GM19240 (cell line): ENCODE measurements at regions not wholly inside any gene's neighbourhood (a gene's known extent, or its start where the extent isn't known, plus 50 kb on each side); places are given as distances from the start of the nearest gene placed in this dataset.

Experiments
- DNase-seq: peaks from one replicate; pipeline ENCODE4 v3.0.0; 2011; ENCODE audit warnings: low spot score; ENCODE audit not compliant: insufficient read length

GRCh38 chr3:43210049-43211027, 76.0 kb upstream of the SNRK start:
- DNase-seq, result no peak

- DNase-seq, result no peak
Observed at GRCh38 chr3:43207628-43208085, 78.7 kb upstream of the SNRK start.

- no peak for DNase-seq
Observed at GRCh38 chr3:43206632-43207031, 79.7 kb upstream of the SNRK start.

GRCh38 chr3:43206105-43206504, 80.2 kb upstream of the SNRK start:
- no peak for DNase-seq

- no peak for DNase-seq
Observed at GRCh38 chr3:43203022-43203421, 83.3 kb upstream of the SNRK start.

GRCh38 chr3:43201581-43201980, 84.8 kb upstream of the SNRK start:
- no peak for DNase-seq

- DNase-seq, result no peak
Observed at GRCh38 chr3:43199645-43200306, 86.6 kb upstream of the SNRK start.

GRCh38 chr3:43198791-43199644, 87.3 kb upstream of the SNRK start:
- no peak for DNase-seq

- DNase-seq, result no peak
Observed at GRCh38 chr3:43198301-43198700, 88.0 kb upstream of the SNRK start.

GRCh38 chr3:43197181-43197580, 89.2 kb upstream of the SNRK start:
- no peak for DNase-seq

- DNase-seq, result no peak
Observed at GRCh38 chr3:43196721-43197120, 89.6 kb upstream of the SNRK start.

GRCh38 chr3:43195115-43195498, 89.2 kb upstream of the POMGNT2 start:
- no peak for DNase-seq

GRCh38 chr3:43194490-43195114, 88.7 kb upstream of the POMGNT2 start:
- DNase-seq, result no peak

GRCh38 chr3:43194069-43194468, 88.2 kb upstream of the POMGNT2 start:
- no peak for DNase-seq

- DNase-seq, result no peak
Observed at GRCh38 chr3:43192028-43192427, 86.1 kb upstream of the POMGNT2 start.

GRCh38 chr3:43191116-43191515, 85.2 kb upstream of the POMGNT2 start:
- DNase-seq, result no peak

- DNase-seq, result no peak
Observed at GRCh38 chr3:43190670-43191069, 84.8 kb upstream of the POMGNT2 start.

- DNase-seq, result no peak
Observed at GRCh38 chr3:43187836-43188479, 82.1 kb upstream of the POMGNT2 start.

- DNase-seq, result no peak
Observed at GRCh38 chr3:43185983-43186314, 80.1 kb upstream of the POMGNT2 start.

GRCh38 chr3:43185274-43185982, 79.5 kb upstream of the POMGNT2 start:
- DNase-seq, result no peak
